ENCODE measurements at regions not wholly inside any gene's neighbourhood (a gene's known extent, or its start where the extent isn't known, plus 50 kb on each side); places are given as distances from the start of the nearest gene placed in this dataset.

GRCh38 chr12:40615590-40615989 lies 76.6 kb upstream of the CNTN1 start:
- DNase-seq (ENCODE audit: low spot score): no peak
- WGBS (ENCODE audit: low lambda C conversion rate, missing lambda C conversion rate): 80% methylated on average over 1 of the region's 1 CpG
- no peak for TF ChIP-seq EZH2phosphoT487 (IDR thresholded peaks at IDR 0.05; ENCODE audit: low read depth, severe bottlenecking, unreplicated experiment)
- H3K36me3 ChIP-seq (replicated peaks; ENCODE audit: insufficient read depth, low read depth): no peaks in the 10 kb centered on the region
- no peaks in the 10 kb centered on the region for H4K20me1 ChIP-seq (ENCODE audit: insufficient read depth, poor library complexity, severe bottlenecking)
- H3K4me3 ChIP-seq: no peak overlapping the region
- H3K27ac ChIP-seq: no peak overlapping the region
- H3K27me3 ChIP-seq: no peaks in the 10 kb centered on the region
- no peaks in the 10 kb centered on the region for H3K9me3 ChIP-seq (ENCODE audit: low read depth)
- H3K4me1 ChIP-seq (ENCODE audit: insufficient read depth): no peaks in the 10 kb centered on the region
- H3K4me2 ChIP-seq: no peak overlapping the region
- H2AFZ ChIP-seq: no peak overlapping the region
- H3K79me2 ChIP-seq: no peaks in the 10 kb centered on the region
- no peaks in the 10 kb centered on the region for H3K9me2 ChIP-seq (replicated peaks; ENCODE audit: insufficient read depth)

DNA sequence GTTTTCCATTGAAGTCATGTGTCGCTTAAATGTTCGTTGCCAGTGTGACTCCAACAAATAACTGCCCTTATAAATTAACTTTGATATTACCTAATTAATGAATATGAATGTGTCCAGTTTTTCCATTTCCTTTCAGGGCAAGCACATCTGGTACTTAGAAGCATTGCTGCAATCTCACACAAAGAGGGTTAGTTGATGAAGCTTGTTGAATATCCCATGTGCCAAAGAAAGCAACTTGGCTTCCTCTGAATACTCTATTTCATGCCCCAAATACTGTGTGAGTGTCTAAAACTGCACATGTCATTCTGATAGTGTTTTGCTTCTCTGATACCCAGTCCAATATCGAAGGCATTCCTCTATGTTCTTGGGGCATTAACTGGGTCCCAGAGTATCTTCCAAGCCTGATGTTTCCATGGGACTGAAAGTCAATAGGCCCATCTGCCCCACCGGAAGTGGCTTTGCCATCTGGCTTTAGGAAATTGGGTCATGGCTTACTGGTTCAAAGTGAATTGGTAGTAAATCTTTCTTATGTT lies 75.8 kb upstream of the CNTN1 start:
- no peaks in the 10 kb centered on the region for H3K79me2 ChIP-seq
- no peaks in the 10 kb centered on the region for H3K9me3 ChIP-seq (ENCODE audit: low read depth)
- H4K20me1 ChIP-seq (ENCODE audit: insufficient read depth, poor library complexity, severe bottlenecking): no peaks in the 10 kb centered on the region
- TF ChIP-seq EZH2phosphoT487 (IDR thresholded peaks at IDR 0.05; ENCODE audit: low read depth, severe bottlenecking, unreplicated experiment) (no peak), EZH2 (IDR thresholded peaks at IDR 0.05; ENCODE audit: borderline replicate concordance) (no peak)
- H3K27me3 ChIP-seq: no peaks in the 10 kb centered on the region
- H2AFZ ChIP-seq: no peak overlapping the region
- H3K4me2 ChIP-seq: no peak overlapping the region
- WGBS (ENCODE audit: low lambda C conversion rate, missing lambda C conversion rate): 89% methylated on average over 4 of the region's 4 CpGs
- DNase-seq (ENCODE audit: low spot score): no peak
- H3K36me3 ChIP-seq (replicated peaks; ENCODE audit: insufficient read depth, low read depth): no peaks in the 10 kb centered on the region
- H3K27ac ChIP-seq: no peak overlapping the region
- no peaks in the 10 kb centered on the region for H3K9me2 ChIP-seq (replicated peaks; ENCODE audit: insufficient read depth)
- no peak overlapping the region for H3K4me3 ChIP-seq
- no peaks in the 10 kb centered on the region for H3K4me1 ChIP-seq (ENCODE audit: insufficient read depth)

DNA sequence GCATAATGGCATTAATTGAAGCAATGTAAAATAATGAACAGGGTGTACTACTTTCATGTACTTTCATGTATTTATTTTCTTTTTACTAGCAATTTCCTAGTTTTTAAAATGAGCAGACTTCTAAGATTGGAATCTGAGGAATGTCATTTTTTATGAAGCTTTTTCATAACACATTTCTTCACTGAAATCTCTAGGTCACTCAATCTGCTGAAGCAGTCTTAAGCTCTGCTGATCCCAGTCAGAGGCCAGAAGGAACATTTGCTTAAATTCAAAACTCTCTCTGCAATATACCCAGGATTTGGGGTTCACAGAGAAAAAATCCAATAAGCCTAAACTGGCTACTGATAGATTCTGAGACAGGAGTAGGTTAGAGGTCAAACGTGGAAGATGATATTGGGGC lies 73.6 kb upstream of the CNTN1 start:
- 79% methylated on average over 1 of the region's 1 CpG for WGBS (ENCODE audit: low lambda C conversion rate, missing lambda C conversion rate)
- TF ChIP-seq EZH2 (IDR thresholded peaks at IDR 0.05; ENCODE audit: borderline replicate concordance): no peak
- TF ChIP-seq EZH2phosphoT487 (IDR thresholded peaks at IDR 0.05; ENCODE audit: low read depth, severe bottlenecking, unreplicated experiment): no peak
- no peak for TF ChIP-seq CTCF (IDR thresholded peaks at IDR 0.05; ENCODE audit: poor library complexity)

DNA sequence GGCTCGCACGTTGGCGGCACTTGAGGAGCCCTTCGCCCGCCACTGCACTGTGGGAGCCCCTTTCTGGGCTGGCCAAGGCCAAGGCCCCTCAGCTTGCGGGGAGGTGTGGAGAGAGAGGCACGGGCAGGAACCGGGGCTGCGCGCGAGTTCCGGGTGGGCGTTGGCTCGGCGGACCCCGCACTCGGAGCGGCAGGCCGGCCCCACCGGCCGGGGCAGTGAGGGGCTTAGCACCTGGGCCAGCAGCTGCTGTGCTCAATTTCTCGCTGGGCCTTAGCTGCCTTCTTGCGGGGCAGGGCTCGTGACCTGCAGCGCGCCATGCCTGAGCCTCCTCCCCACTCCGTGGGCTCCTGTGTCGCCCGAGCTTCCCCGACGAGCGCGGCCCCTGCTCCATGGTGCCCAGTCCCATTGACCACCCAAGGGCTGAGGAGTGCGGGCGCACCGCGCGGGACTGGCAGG lies 71.6 kb upstream of the CNTN1 start:
- Histone ChIP-seq H3K9me2 (replicated peaks; ENCODE audit: insufficient read depth) (no peaks in the 10 kb centered on the region), H3K4me2 (no peak overlapping the region), H2AFZ (no peak overlapping the region), H3K4me1 (ENCODE audit: insufficient read depth) (no peaks in the 10 kb centered on the region), H3K4me3 (no peak overlapping the region), H3K9me3 (ENCODE audit: low read depth) (no peaks in the 10 kb centered on the region), H3K27me3 (no peaks in the 10 kb centered on the region), H3K79me2 (no peaks in the 10 kb centered on the region), H3K27ac (no peak overlapping the region), H3K36me3 (replicated peaks; ENCODE audit: insufficient read depth, low read depth) (no peaks in the 10 kb centered on the region), H4K20me1 (ENCODE audit: insufficient read depth, poor library complexity, severe bottlenecking) (no peaks in the 10 kb centered on the region)
- WGBS (ENCODE audit: low lambda C conversion rate, missing lambda C conversion rate): 95% methylated on average over 23 of the region's 38 CpGs
- DNase-seq (ENCODE audit: low spot score): no peak
- TF ChIP-seq EZH2phosphoT487 (IDR thresholded peaks at IDR 0.05; ENCODE audit: low read depth, severe bottlenecking, unreplicated experiment): no peak
- TF ChIP-seq EZH2 (IDR thresholded peaks at IDR 0.05; ENCODE audit: borderline replicate concordance): no peak
- no peak for TF ChIP-seq CTCF (IDR thresholded peaks at IDR 0.05; ENCODE audit: poor library complexity)

More for the DNA sequence above, 73.6 kb upstream of the CNTN1 start:
- Histone ChIP-seq H3K9me3 (ENCODE audit: low read depth) (no peaks in the 10 kb centered on the region), H3K4me3 (no peak overlapping the region), H2AFZ (no peak overlapping the region), H3K27ac (no peak overlapping the region), H3K36me3 (replicated peaks; ENCODE audit: insufficient read depth, low read depth) (no peaks in the 10 kb centered on the region), H3K27me3 (no peaks in the 10 kb centered on the region), H3K4me1 (ENCODE audit: insufficient read depth) (no peaks in the 10 kb centered on the region), H4K20me1 (ENCODE audit: insufficient read depth, poor library complexity, severe bottlenecking) (no peaks in the 10 kb centered on the region), H3K9me2 (replicated peaks; ENCODE audit: insufficient read depth) (no peaks in the 10 kb centered on the region), H3K79me2 (no peaks in the 10 kb centered on the region), H3K4me2 (no peak overlapping the region)
- DNase-seq (ENCODE audit: low spot score): no peak
